PC-9 (cell line): ENCODE measurements at regions not wholly inside any gene's neighbourhood (a gene's known extent, or its start where the extent isn't known, plus 50 kb on each side); places are given as distances from the start of the nearest gene placed in this dataset.

ENCODE experiments used
- BruUV-seq: library from RNA; stranded (reverse); fragments of 400-500 nt; replicated peaks from 2 replicates; lab custom pipeline; 2021; lab: Mats Ljungman, UMichigan
- CTCF ChIA-PET: fragments of 300-600 bp; sonication (Branson Sonifier 250); formaldehyde crosslinking; loops from one replicate; lab custom pipeline; 2022; ENCODE audit warnings: antibody characterized with exemption; lab: Charles Lee
- POLR2A ChIA-PET: fragments of 300-600 bp; sonication (Branson Sonifier 250); formaldehyde crosslinking; loops from one replicate; lab custom pipeline; 2022; ENCODE audit warnings: antibody characterized with exemption; ENCODE audit not compliant: unreplicated experiment; lab: Charles Lee
- DNase-seq, 2 experiments: peaks; one replicate each; pipeline versions ENCODE4 v3.0.0 to v3.0.0-alpha.2; 2015 to 2022; ENCODE audit warnings: mixed read lengths in 1 of 2
- H2AFZ ChIP-seq: fragments of 200-600 bp; sonication (generic); 2 replicates; pipeline ENCODE4 v1.8.1; 2017; ENCODE audit warnings: antibody characterized with exemption
- H3F3A ChIP-seq: fragments of 200-600 bp; sonication (generic); 2 replicates; pipeline ENCODE4 v1.8.1; 2017; ENCODE audit warnings: antibody characterized with exemption, mild to moderate bottlenecking, low read depth; ENCODE audit not compliant: insufficient read depth
- H3K27ac ChIP-seq: fragments of 200-600 bp; sonication (generic); 2 replicates; pipeline ENCODE4 v1.6.1; 2016; ENCODE audit warnings: mixed run types
- H3K27me3 ChIP-seq: fragments of 200-600 bp; sonication (generic); 2 replicates; pipeline ENCODE4 v1.6.1; 2016; ENCODE audit warnings: low read depth, mixed run types; ENCODE audit not compliant: insufficient read depth
- H3K36me3 ChIP-seq: fragments of 200-600 bp; sonication (generic); 2 replicates; pipeline ENCODE4 v1.6.1; 2016; ENCODE audit warnings: low read depth, mixed run types
- H3K4me1 ChIP-seq: fragments of 200-600 bp; sonication (generic); replicated peaks from 2 replicates; pipeline ENCODE4 v1.6.1; 2016; ENCODE audit warnings: mixed run types; ENCODE audit not compliant: insufficient read depth
- H3K4me2 ChIP-seq: fragments of 200-600 bp; sonication (generic); 2 replicates; pipeline ENCODE4 v1.6.1; 2017; ENCODE audit warnings: mixed run types
- H3K4me3 ChIP-seq: fragments of 200-600 bp; sonication (generic); 2 replicates; pipeline ENCODE4 v1.6.1; 2016; ENCODE audit warnings: mixed run types
- H3K79me2 ChIP-seq: fragments of 200-600 bp; sonication (generic); 2 replicates; pipeline ENCODE4 v1.6.1; 2017; ENCODE audit warnings: low read depth, mixed run types
- H3K9me2 ChIP-seq: fragments of 200-600 bp; sonication (generic); 2 replicates; pipeline ENCODE4 v1.8.1; 2017; ENCODE audit warnings: mild to moderate bottlenecking; ENCODE audit not compliant: insufficient read depth
- H3K9me3 ChIP-seq: fragments of 200-600 bp; sonication (generic); 2 replicates; pipeline ENCODE4 v1.8.1; 2016; ENCODE audit warnings: low read depth; ENCODE audit not compliant: insufficient read depth
- H4K20me1 ChIP-seq: fragments of 200-600 bp; sonication (generic); 2 replicates; pipeline ENCODE4 v1.8.1; 2017; ENCODE audit not compliant: insufficient read depth
- EZH2 ChIP-seq: fragments of 200-600 bp; sonication (generic); IDR thresholded peaks from 2 replicates; pipeline ENCODE4 v1.8.0; 2017; ENCODE audit warnings: antibody characterized with exemption, low read depth
- intact Hi-C: fragments of 100-400 bp; cut with micrococcal nuclease; formaldehyde crosslinking; loops from one replicate; pipeline ENCODE4 v1.10.0; 2022; ENCODE audit not compliant: unreplicated experiment
- TF ChIP-seq, protein P1 (sequence below): fragments of 200-600 bp; sonication (generic); conservative IDR thresholded peaks from 2 replicates; pipeline ENCODE4 v1.6.1; 2017; ENCODE audit warnings: mixed run types, antibody characterized with exemption, mild to moderate bottlenecking, moderate library complexity

DNA sequence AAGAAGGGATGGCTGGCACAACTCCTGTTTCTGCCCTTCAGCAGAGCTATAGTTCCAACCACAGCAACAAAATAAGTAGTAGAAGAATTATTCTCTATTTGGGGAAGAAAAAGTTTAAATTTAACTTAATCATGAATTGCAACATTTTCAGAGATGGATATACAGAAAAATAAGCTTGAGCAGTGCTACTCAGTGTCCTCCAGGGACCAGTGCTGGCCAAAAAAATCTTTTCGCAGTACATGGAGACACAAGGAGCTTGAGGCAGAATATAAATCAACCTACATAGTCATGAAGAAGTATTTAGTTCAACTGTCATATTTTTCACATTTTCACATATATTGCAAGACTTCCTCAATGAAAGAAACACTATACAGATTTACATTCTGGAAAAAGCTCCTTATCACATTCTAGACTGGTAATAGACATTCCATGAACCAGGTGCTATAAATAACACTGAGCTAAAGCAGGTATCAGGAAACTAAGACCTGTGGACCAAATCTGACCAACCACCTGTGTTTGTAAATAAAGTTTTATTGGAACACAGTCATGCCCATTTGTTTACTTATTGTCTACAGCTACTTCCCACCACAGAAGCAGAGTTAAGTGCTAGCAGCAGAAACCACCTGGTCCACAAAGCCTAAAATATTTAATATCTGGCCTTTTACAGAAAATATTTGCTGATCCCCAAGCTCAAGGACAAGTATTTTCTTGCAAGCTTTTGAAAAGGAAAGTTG, 101.9 kb downstream of the RGS21 start:
- ChIA-PET POLR2A (no interaction called here), CTCF (no interaction called here)
- no peak for DNase-seq
- H4K20me1 ChIP-seq: no peaks in the 10 kb centered on the region
- no peaks in the 10 kb centered on the region for H3K36me3 ChIP-seq
- H3K9me3 ChIP-seq: no peaks in the 10 kb centered on the region
- no peak overlapping the region for H3K4me2 ChIP-seq
- H3K27ac ChIP-seq: no peak overlapping the region
- H3F3A ChIP-seq: no peaks in the 10 kb centered on the region
- H3K4me3 ChIP-seq: no peak overlapping the region
- TF ChIP-seq EZH2: no peak
- TF ChIP-seq, protein P1, sequence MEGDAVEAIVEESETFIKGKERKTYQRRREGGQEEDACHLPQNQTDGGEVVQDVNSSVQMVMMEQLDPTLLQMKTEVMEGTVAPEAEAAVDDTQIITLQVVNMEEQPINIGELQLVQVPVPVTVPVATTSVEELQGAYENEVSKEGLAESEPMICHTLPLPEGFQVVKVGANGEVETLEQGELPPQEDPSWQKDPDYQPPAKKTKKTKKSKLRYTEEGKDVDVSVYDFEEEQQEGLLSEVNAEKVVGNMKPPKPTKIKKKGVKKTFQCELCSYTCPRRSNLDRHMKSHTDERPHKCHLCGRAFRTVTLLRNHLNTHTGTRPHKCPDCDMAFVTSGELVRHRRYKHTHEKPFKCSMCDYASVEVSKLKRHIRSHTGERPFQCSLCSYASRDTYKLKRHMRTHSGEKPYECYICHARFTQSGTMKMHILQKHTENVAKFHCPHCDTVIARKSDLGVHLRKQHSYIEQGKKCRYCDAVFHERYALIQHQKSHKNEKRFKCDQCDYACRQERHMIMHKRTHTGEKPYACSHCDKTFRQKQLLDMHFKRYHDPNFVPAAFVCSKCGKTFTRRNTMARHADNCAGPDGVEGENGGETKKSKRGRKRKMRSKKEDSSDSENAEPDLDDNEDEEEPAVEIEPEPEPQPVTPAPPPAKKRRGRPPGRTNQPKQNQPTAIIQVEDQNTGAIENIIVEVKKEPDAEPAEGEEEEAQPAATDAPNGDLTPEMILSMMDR: no peak
- no peaks in the 10 kb centered on the region for H3K4me1 ChIP-seq
- no TSS peak for BruUV-seq
- no peak overlapping the region for H2AFZ ChIP-seq
- H3K79me2 ChIP-seq: no peaks in the 10 kb centered on the region
- no peaks in the 10 kb centered on the region for H3K27me3 ChIP-seq
- H3K9me2 ChIP-seq: no peaks in the 10 kb centered on the region; the same call in 1 of the 2 replicates
- intact Hi-C loops: no loop called here

GRCh38 chr1:192430644-192431043, 113.9 kb downstream of the RGS21 start:
- Histone ChIP-seq H3K9me3 (no peaks in the 10 kb centered on the region), H3K27ac (no peak overlapping the region), H3K4me2 (no peak overlapping the region), H4K20me1 (no peaks in the 10 kb centered on the region), H3K27me3 (no peaks in the 10 kb centered on the region), H3K4me3 (no peak overlapping the region), H2AFZ (no peak overlapping the region), H3F3A (no peaks in the 10 kb centered on the region), H3K9me2 (no peaks in the 10 kb centered on the region), H3K36me3 (no peaks in the 10 kb centered on the region), H3K79me2 (no peaks in the 10 kb centered on the region), H3K4me1 (no peaks in the 10 kb centered on the region)
- no peak for DNase-seq
- intact Hi-C loops: no loop called here
- ChIA-PET CTCF (no interaction called here), POLR2A (no interaction called here)
- BruUV-seq: no TSS peak
- TF ChIP-seq EZH2: no peak
- TF ChIP-seq, protein P1: no peak

DNA sequence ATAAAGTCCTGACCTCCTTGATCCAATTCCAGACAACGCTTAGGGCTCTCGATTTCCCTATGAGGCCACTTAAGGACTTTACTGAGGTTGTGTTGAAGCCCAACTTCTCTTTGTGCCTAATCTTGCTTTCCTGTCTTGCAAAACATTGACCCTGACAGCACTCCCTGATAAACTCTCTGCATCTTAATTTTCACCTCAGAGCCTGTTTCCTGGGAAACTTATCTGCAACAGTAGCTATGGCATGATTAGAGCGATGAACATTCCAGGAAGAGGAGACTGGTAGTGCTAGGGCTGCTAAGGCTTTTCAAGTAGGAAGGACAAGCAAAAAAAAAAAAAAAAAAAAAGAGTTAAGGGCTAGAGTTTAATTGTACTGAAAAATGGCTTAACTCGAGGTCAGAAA, 118.9 kb downstream of the RGS21 start:
- Histone ChIP-seq H2AFZ (no peak overlapping the region), H3K4me1 (no peaks in the 10 kb centered on the region; the same call in 1 of the 2 replicates), H3K79me2 (no peaks in the 10 kb centered on the region), H3K9me2 (no peaks in the 10 kb centered on the region), H3K36me3 (no peaks in the 10 kb centered on the region), H3K27me3 (no peaks in the 10 kb centered on the region), H3K4me2 (no peak overlapping the region), H3K4me3 (no peak overlapping the region), H3K9me3 (0 out of 2 replicates have a peak, but pooled peaks cover 3% of the 10 kb centered on the region), H3K27ac (no peak overlapping the region), H3F3A (no peaks in the 10 kb centered on the region), H4K20me1 (no peaks in the 10 kb centered on the region)
- intact Hi-C loops: no loop called here
- TF ChIP-seq EZH2: no peak
- TF ChIP-seq, protein P1: no peak
- no TSS peak for BruUV-seq
- CTCF ChIA-PET: no interaction called here
- no peak for DNase-seq
- POLR2A ChIA-PET: interaction anchor here (0.6 kb wide), 1 partner anchor 169 kb away, joined by 5 read pairs; no protein-coding TSS in a partner anchor
